PFSK-1 (cell line): ENCODE measurements at regions not wholly inside any gene's neighbourhood (a gene's known extent, or its start where the extent isn't known, plus 50 kb on each side); places are given as distances from the start of the nearest gene placed in this dataset.

Source experiments
- FOXP2 ChIP-seq: optimal IDR thresholded peaks from 2 replicates; pipeline ENCODE3; 2011; ENCODE audit warnings: borderline replicate concordance, control low read depth, inconsistent platforms; ENCODE audit not compliant: insufficient read depth; ENCODE audit errors: extremely low read length, extremely low read depth
- POLR2AphosphoS5 ChIP-seq: IDR thresholded peaks from 2 replicates; pipeline ENCODE4 v1.6.1; 2012; ENCODE audit warnings: low read depth, mild to moderate bottlenecking, control low read depth, low read length, moderate library complexity
- SIN3A ChIP-seq: IDR thresholded peaks from 2 replicates; pipeline ENCODE4 v1.6.1; 2012; ENCODE audit warnings: mild to moderate bottlenecking, low read length, moderate library complexity, borderline replicate concordance; ENCODE audit not compliant: insufficient read depth
- TAF1 ChIP-seq: IDR thresholded peaks from 2 replicates; pipeline ENCODE4 v1.6.1; 2012; ENCODE audit warnings: low read length, control low read depth, borderline replicate concordance; ENCODE audit not compliant: insufficient read depth
- TF ChIP-seq, protein P1 (sequence below), 2 experiments: IDR thresholded peaks; 2 replicates each; pipeline versions ENCODE4 v1.6.1 to v1.8.0; 2011 to 2012; ENCODE audit warnings: low read depth in 2 of 2, low read length in 2 of 2, control low read depth in 1 of 2, inconsistent platforms in 1 of 2, mild to moderate bottlenecking in 1 of 2, moderate library complexity in 1 of 2; ENCODE audit not compliant: insufficient read depth in 1 of 2

DNA sequence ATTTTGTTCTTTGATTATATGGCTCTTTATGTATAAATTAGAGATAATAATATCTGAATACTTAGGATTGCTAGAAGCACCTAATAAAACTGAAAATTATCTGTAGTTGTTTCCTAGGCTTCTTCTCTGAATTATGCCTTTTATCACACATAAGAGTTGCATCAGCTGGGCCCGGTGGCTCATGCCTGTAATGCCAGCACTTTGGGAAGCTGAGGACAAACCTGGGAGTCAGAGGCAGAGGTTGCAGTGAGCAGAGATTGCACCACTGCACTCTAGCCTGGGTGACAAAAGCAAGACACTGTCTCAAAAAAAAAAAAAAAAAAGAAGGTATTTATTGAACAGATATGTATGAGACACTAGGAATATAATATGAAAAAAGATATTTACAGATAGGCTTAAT is 773.5 kb upstream of the AGA start:
- TF ChIP-seq TAF1 (no peak), SIN3A (no peak), POLR2AphosphoS5 (no peak), FOXP2 (no peak)
- TF ChIP-seq, protein P1, sequence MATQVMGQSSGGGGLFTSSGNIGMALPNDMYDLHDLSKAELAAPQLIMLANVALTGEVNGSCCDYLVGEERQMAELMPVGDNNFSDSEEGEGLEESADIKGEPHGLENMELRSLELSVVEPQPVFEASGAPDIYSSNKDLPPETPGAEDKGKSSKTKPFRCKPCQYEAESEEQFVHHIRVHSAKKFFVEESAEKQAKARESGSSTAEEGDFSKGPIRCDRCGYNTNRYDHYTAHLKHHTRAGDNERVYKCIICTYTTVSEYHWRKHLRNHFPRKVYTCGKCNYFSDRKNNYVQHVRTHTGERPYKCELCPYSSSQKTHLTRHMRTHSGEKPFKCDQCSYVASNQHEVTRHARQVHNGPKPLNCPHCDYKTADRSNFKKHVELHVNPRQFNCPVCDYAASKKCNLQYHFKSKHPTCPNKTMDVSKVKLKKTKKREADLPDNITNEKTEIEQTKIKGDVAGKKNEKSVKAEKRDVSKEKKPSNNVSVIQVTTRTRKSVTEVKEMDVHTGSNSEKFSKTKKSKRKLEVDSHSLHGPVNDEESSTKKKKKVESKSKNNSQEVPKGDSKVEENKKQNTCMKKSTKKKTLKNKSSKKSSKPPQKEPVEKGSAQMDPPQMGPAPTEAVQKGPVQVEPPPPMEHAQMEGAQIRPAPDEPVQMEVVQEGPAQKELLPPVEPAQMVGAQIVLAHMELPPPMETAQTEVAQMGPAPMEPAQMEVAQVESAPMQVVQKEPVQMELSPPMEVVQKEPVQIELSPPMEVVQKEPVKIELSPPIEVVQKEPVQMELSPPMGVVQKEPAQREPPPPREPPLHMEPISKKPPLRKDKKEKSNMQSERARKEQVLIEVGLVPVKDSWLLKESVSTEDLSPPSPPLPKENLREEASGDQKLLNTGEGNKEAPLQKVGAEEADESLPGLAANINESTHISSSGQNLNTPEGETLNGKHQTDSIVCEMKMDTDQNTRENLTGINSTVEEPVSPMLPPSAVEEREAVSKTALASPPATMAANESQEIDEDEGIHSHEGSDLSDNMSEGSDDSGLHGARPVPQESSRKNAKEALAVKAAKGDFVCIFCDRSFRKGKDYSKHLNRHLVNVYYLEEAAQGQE (IDR thresholded peaks at IDR 0.05; ENCODE audit: insufficient read depth in 1 of 2, low read depth in 2 of 2, low read length in 2 of 2), result no peak

DNA sequence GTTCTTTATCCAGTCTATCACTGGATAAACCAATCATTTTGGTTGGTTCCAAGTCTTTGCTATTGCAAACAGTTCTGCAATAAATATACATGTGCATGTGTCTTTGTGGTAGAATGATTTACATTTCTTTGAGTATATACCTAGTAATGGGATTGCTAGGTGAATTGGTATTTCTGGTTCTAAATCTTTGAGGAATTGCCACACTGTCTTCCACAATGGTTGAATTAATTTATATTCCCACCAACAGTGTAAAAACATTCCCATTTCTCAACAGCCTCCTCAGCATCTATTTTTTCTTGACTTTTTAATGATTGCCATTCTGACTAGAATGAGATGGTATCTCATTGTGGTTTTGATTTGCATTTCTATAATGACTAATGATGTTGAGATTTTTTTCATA is 791.7 kb upstream of the AGA start:
- TF ChIP-seq, protein P1 (IDR thresholded peaks at IDR 0.05; ENCODE audit: insufficient read depth in 1 of 2, low read depth in 2 of 2, low read length in 2 of 2), result no peak
- TF ChIP-seq POLR2AphosphoS5 (no peak), FOXP2 (no peak), TAF1 (no peak), SIN3A (no peak)

DNA sequence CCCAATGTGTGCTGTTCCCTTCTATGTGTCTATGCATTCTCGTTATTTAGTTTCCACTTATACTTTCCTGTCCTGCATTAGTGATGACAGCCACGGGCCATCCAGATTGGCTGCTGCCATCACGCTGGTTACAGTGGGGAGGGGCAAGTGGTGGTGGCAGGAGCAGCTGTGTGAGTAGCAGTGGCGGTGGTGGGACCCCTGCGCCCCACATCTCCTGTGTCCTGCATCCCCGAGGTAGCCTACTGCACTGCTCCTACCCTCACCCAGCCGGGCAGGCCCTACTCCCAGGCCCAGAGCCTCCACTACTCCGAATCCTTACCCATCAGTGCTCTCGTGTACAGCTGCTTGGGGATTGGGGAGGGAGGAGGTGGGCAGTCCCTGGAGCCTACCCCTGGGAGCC is 798.7 kb upstream of the AGA start:
- no peak for TF ChIP-seq TAF1
- TF ChIP-seq, protein P1 (IDR thresholded peaks at IDR 0.05; ENCODE audit: insufficient read depth in 1 of 2, low read depth in 2 of 2, low read length in 2 of 2), result no peak
- no peak for TF ChIP-seq SIN3A
- TF ChIP-seq POLR2AphosphoS5, result no peak
- no peak for TF ChIP-seq FOXP2

DNA sequence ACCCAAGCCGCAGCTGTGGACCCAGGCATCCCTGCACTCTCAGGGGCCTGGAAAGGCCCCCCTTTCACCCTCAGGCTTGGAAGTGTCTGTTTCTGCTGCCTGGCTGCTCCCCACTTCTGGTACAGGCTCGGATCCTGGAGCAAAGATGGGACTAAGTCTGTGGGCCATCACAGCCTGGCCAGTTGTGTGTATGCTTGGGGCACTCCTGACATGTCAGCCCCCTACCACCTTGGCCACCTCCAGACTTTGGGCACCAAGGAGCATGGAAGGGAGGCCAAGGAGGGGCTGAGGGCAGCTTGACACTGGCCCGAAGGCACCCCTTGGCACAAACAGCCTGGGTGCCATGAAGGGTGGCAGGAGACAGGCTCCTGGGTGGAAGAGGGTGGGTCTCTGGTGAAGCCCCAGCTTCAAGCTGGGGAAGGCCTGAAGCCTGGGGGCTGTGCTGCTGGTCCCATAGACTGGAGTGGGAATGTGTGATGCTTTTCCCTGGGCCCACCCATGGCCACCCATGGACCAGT is 799.4 kb upstream of the AGA start:
- no peak for TF ChIP-seq POLR2AphosphoS5

DNA sequence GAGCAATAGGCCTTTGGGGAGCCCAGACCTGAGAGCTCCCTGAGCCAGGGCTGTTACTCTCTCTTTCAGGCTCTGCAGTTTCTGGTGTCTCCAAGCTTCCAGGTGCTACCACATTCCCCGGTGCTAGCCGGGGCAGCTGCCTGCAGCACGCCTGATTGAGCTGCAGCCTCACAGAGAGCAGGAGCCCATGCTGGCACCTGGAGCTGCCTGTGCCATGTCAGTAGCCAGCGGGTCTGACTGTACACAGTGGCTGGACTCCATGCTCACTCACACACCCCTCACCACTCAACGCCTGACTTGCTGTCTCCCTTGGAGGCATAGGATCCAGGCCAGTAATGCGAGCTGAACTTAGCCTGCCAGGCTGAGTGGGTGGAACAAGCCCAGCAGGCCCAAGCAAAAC is 800.4 kb upstream of the AGA start:
- TF ChIP-seq FOXP2, result no peak
- TF ChIP-seq POLR2AphosphoS5, result no peak
- TF ChIP-seq, protein P1 (IDR thresholded peaks at IDR 0.05; ENCODE audit: insufficient read depth in 1 of 2, low read depth in 2 of 2, low read length in 2 of 2), result no peak
- no peak for TF ChIP-seq TAF1
- TF ChIP-seq SIN3A, result no peak
